PC-9 (cell line): ENCODE measurements at regions not wholly inside any gene's neighbourhood (a gene's known extent, or its start where the extent isn't known, plus 50 kb on each side); places are given as distances from the start of the nearest gene placed in this dataset.

Source experiments
- BruUV-seq: library from RNA; stranded (reverse); fragments of 400-500 nt; replicated peaks from 2 replicates; lab custom pipeline; 2021; lab: Mats Ljungman, UMichigan
- CTCF ChIA-PET: fragments of 300-600 bp; sonication (Branson Sonifier 250); formaldehyde crosslinking; loops from one replicate; lab custom pipeline; 2022; ENCODE audit warnings: antibody characterized with exemption; lab: Charles Lee
- POLR2A ChIA-PET: fragments of 300-600 bp; sonication (Branson Sonifier 250); formaldehyde crosslinking; loops from one replicate; lab custom pipeline; 2022; ENCODE audit warnings: antibody characterized with exemption; ENCODE audit not compliant: unreplicated experiment; lab: Charles Lee
- DNase-seq, 2 experiments: peaks; one replicate each; pipeline versions ENCODE4 v3.0.0 to v3.0.0-alpha.2; 2015 to 2022; ENCODE audit warnings: mixed read lengths in 1 of 2
- H2AFZ ChIP-seq: fragments of 200-600 bp; sonication (generic); 2 replicates; pipeline ENCODE4 v1.8.1; 2017; ENCODE audit warnings: antibody characterized with exemption
- H3F3A ChIP-seq: fragments of 200-600 bp; sonication (generic); 2 replicates; pipeline ENCODE4 v1.8.1; 2017; ENCODE audit warnings: antibody characterized with exemption, mild to moderate bottlenecking, low read depth; ENCODE audit not compliant: insufficient read depth
- H3K27ac ChIP-seq: fragments of 200-600 bp; sonication (generic); 2 replicates; pipeline ENCODE4 v1.6.1; 2016; ENCODE audit warnings: mixed run types
- H3K27me3 ChIP-seq: fragments of 200-600 bp; sonication (generic); 2 replicates; pipeline ENCODE4 v1.6.1; 2016; ENCODE audit warnings: low read depth, mixed run types; ENCODE audit not compliant: insufficient read depth
- H3K36me3 ChIP-seq: fragments of 200-600 bp; sonication (generic); 2 replicates; pipeline ENCODE4 v1.6.1; 2016; ENCODE audit warnings: low read depth, mixed run types
- H3K4me1 ChIP-seq: fragments of 200-600 bp; sonication (generic); replicated peaks from 2 replicates; pipeline ENCODE4 v1.6.1; 2016; ENCODE audit warnings: mixed run types; ENCODE audit not compliant: insufficient read depth
- H3K4me2 ChIP-seq: fragments of 200-600 bp; sonication (generic); 2 replicates; pipeline ENCODE4 v1.6.1; 2017; ENCODE audit warnings: mixed run types
- H3K4me3 ChIP-seq: fragments of 200-600 bp; sonication (generic); 2 replicates; pipeline ENCODE4 v1.6.1; 2016; ENCODE audit warnings: mixed run types
- H3K79me2 ChIP-seq: fragments of 200-600 bp; sonication (generic); 2 replicates; pipeline ENCODE4 v1.6.1; 2017; ENCODE audit warnings: low read depth, mixed run types
- H3K9me2 ChIP-seq: fragments of 200-600 bp; sonication (generic); 2 replicates; pipeline ENCODE4 v1.8.1; 2017; ENCODE audit warnings: mild to moderate bottlenecking; ENCODE audit not compliant: insufficient read depth
- H3K9me3 ChIP-seq: fragments of 200-600 bp; sonication (generic); 2 replicates; pipeline ENCODE4 v1.8.1; 2016; ENCODE audit warnings: low read depth; ENCODE audit not compliant: insufficient read depth
- H4K20me1 ChIP-seq: fragments of 200-600 bp; sonication (generic); 2 replicates; pipeline ENCODE4 v1.8.1; 2017; ENCODE audit not compliant: insufficient read depth
- CTCF ChIP-seq: fragments of 200-600 bp; sonication (generic); conservative IDR thresholded peaks from 2 replicates; pipeline ENCODE4 v1.6.1; 2017; ENCODE audit warnings: mixed run types, antibody characterized with exemption, mild to moderate bottlenecking, moderate library complexity
- EZH2 ChIP-seq: fragments of 200-600 bp; sonication (generic); IDR thresholded peaks from 2 replicates; pipeline ENCODE4 v1.8.0; 2017; ENCODE audit warnings: antibody characterized with exemption, low read depth
- intact Hi-C: fragments of 100-400 bp; cut with micrococcal nuclease; formaldehyde crosslinking; loops from one replicate; pipeline ENCODE4 v1.10.0; 2022; ENCODE audit not compliant: unreplicated experiment

- ChIA-PET POLR2A (no interaction called here), CTCF (no interaction called here)
- Histone ChIP-seq H4K20me1 (no peaks in the 10 kb centered on the region), H2AFZ (no peak overlapping the region), H3K9me2 (no peaks in the 10 kb centered on the region), H3K9me3 (no peaks in the 10 kb centered on the region), H3F3A (no peaks in the 10 kb centered on the region), H3K27ac (no peak overlapping the region), H3K4me1 (no peaks in the 10 kb centered on the region), H3K79me2 (no peaks in the 10 kb centered on the region), H3K36me3 (no peaks in the 10 kb centered on the region), H3K27me3 (no peaks in the 10 kb centered on the region), H3K4me2 (no peak overlapping the region), H3K4me3 (no peak overlapping the region)
- BruUV-seq: no TSS peak
- no peak for DNase-seq
- intact Hi-C loops: no loop called here
- TF ChIP-seq EZH2 (no peak), CTCF (no peak)
Measured at GRCh38 chr4:133585323-133585722, 436.2 kb downstream of the PCDH10 start.

GRCh38 chr4:133584714-133585113 lies 435.6 kb downstream of the PCDH10 start:
- no TSS peak for BruUV-seq
- Histone ChIP-seq H3K36me3 (no peaks in the 10 kb centered on the region), H3K9me2 (no peaks in the 10 kb centered on the region), H3K9me3 (no peaks in the 10 kb centered on the region), H4K20me1 (no peaks in the 10 kb centered on the region), H3K27ac (no peak overlapping the region), H3K27me3 (no peaks in the 10 kb centered on the region), H3F3A (no peaks in the 10 kb centered on the region), H2AFZ (no peak overlapping the region), H3K4me3 (no peak overlapping the region), H3K79me2 (no peaks in the 10 kb centered on the region), H3K4me2 (no peak overlapping the region), H3K4me1 (no peaks in the 10 kb centered on the region)
- intact Hi-C loops: no loop called here
- ChIA-PET CTCF (no interaction called here), POLR2A (no interaction called here)
- DNase-seq: no peak
- TF ChIP-seq EZH2 (no peak), CTCF (no peak)

GRCh38 chr4:133581996-133582619 lies 433.0 kb downstream of the PCDH10 start:
- intact Hi-C loops: no loop called here
- H3K27ac ChIP-seq: no peak overlapping the region
- H3K4me3 ChIP-seq: no peak overlapping the region
- H3K9me2 ChIP-seq: no peaks in the 10 kb centered on the region
- H3K27me3 ChIP-seq: no peaks in the 10 kb centered on the region
- H3K79me2 ChIP-seq: no peaks in the 10 kb centered on the region
- TF ChIP-seq EZH2 (no peak), CTCF (no peak)
- H3K4me2 ChIP-seq: no peak overlapping the region
- POLR2A ChIA-PET: interaction anchor here (0.6 kb wide), 1 partner anchor 952 kb away, joined by 3 read pairs; no protein-coding TSS in a partner anchor
- H3K4me1 ChIP-seq: no peaks in the 10 kb centered on the region
- no peaks in the 10 kb centered on the region for H3K9me3 ChIP-seq
- no TSS peak for BruUV-seq
- no peak overlapping the region for H2AFZ ChIP-seq
- H3K36me3 ChIP-seq: no peaks in the 10 kb centered on the region
- CTCF ChIA-PET: no interaction called here
- no peaks in the 10 kb centered on the region for H4K20me1 ChIP-seq
- no peaks in the 10 kb centered on the region for H3F3A ChIP-seq
- no peak for DNase-seq
